Muscle of leg (tissue), 3 donors: ENCODE measurements at regions not wholly inside any gene's neighbourhood (a gene's known extent, or its start where the extent isn't known, plus 50 kb on each side); places are given as distances from the start of the nearest gene placed in this dataset.
"Not testable (repeated sequence)": the region's sequence is repeated elsewhere in the genome, so short reads cannot be mapped to it uniquely, and the experiment has no call there.

Experiments used
- DNase-seq: peaks from one replicate; pipeline ENCODE4 v3.0.0; 2013
- H3K27ac ChIP-seq: one replicate; pipeline ENCODE4 v1.5.1; 2013; ENCODE audit warnings: mild to moderate bottlenecking, low read length, control low read depth
- H3K27me3 ChIP-seq: one replicate; pipeline ENCODE4 v1.6.1; 2013; ENCODE audit warnings: low read length; ENCODE audit not compliant: control insufficient read depth, insufficient read depth
- H3K36me3 ChIP-seq: one replicate; pipeline ENCODE4 v1.6.1; 2013; ENCODE audit warnings: low read length; ENCODE audit not compliant: control insufficient read depth, insufficient read depth
- H3K4me1 ChIP-seq: one replicate; pipeline ENCODE4 v1.6.1; 2013; ENCODE audit warnings: low read length; ENCODE audit not compliant: control insufficient read depth, insufficient read depth
- H3K4me3 ChIP-seq: one replicate; pipeline ENCODE4 v1.5.1; 2013; ENCODE audit warnings: low read length, control low read depth
- H3K9me3 ChIP-seq: replicated peaks from 2 replicates; pipeline ENCODE4 v1.6.1; 2013; ENCODE audit warnings: low read depth, low read length; ENCODE audit not compliant: control insufficient read depth
- WGBS: methylation state at CpG from one replicate; pipeline ENCODE4 v1.1.5; 2013; ENCODE audit warnings: missing lambda C conversion rate; ENCODE audit not compliant: insufficient coverage; 5-methylcytosine and 5-hydroxymethylcytosine counted together

DNA sequence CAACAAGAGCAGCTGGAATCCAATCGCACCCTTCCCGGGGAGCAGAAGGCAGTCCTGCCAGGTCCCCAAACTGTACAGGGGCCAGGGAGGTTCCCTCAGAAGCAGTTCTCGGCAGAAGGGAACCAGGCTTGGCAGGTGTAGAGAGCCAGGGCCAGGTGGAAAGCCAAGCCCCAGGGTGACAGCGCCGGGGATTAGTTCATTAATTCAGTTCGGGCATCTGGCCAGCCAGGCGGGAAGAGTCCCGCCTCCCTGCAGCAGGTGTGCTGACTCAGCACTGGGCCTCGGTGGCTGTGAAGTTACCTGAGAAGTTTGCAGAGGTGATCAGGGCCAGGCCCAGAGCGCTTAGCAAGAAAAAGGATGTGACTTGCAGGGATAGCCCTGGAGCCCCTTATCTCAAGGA lies 4060.0 kb upstream of the TPTE start:
- H3K27ac ChIP-seq, H3K9me3 ChIP-seq, DNase-seq, H3K4me3 ChIP-seq, H3K36me3 ChIP-seq, H3K4me1 ChIP-seq, H3K27me3 ChIP-seq: not testable (repeated sequence)
- WGBS: no CpG with 5 or more reads among the region's 10 CpGs

DNA sequence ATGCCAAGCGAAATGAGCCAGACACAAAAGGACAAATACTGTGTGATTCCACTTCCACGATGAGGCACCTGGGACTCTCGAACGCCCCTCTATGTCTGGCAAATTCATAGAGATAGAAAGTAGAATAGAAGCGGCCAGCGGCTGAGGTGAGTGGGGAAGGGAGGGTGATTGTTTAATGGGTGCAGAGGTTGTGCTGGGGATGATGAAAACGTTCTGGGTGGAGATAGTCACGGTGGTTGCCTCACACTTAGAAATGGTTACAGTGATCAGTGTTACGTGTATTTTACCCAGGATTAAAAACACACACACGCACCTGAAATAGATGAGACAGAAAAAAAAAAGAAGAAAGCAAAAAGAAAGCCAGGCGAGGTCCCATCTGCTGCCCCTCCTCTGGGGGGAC lies 4057.0 kb upstream of the TPTE start:
- H3K27me3 ChIP-seq, H3K9me3 ChIP-seq, H3K4me3 ChIP-seq, DNase-seq, H3K4me1 ChIP-seq, H3K36me3 ChIP-seq, H3K27ac ChIP-seq: not testable (repeated sequence)
- no CpG with 5 or more reads among the region's 11 CpGs for WGBS

DNA sequence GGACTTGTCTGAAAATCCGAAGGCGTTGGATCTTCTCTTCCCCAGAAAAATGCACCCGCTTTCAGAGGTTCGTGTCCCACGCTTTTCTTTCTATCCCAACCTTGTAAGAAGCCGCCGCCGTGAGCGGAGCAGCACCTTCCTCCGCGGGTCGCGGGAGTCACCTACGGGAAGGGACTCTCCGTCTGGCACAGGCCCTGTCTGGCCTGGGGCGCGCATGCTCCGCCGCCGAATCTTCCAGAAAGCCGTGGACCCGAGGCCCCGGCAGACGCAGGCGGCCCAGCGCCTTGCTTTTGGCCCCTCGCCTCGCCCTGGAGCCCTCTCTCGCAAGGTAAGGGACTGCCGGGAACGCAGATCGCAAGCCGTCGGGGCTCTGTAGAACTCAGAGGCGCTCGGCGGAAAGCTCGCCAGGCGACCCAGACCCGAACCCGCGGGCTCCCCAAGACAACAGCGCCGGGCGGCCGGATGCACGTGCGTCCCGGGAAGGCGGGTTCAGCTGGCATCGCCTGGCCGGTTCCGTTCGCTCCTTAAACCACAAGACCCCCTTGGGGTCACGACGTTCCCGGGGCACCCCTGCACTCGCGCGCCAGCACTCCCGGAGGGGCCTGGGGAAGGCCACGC lies 4055.2 kb upstream of the TPTE start:
- not testable (repeated sequence) for H3K36me3 ChIP-seq, H3K4me3 ChIP-seq, H3K4me1 ChIP-seq, H3K27me3 ChIP-seq, H3K9me3 ChIP-seq, DNase-seq, H3K27ac ChIP-seq
- no CpG with 5 or more reads among the region's 62 CpGs for WGBS

DNA sequence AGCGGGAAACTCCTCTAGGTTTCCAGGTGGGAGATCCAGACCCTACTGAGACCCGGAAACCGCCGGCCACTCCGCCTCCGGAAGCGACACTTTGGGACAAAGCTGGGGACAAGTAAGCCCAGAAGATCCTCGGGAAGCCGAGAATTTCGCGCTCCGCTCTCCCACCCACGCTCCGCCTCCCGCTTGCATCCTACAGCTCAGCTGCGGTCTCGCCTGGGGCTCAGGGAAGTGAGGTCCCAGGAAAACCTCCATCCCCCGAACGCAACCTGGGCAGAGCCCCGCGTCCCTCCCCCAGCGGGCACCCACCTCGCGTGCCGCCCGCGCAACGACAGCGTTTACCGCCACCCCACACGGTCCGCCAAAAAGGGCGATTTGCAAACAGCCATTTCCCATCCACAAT lies 4054.7 kb upstream of the TPTE start:
- not testable (repeated sequence) for DNase-seq, H3K27me3 ChIP-seq, H3K4me1 ChIP-seq, H3K9me3 ChIP-seq, H3K36me3 ChIP-seq, H3K27ac ChIP-seq, H3K4me3 ChIP-seq
- no CpG with 5 or more reads among the region's 33 CpGs for WGBS

DNA sequence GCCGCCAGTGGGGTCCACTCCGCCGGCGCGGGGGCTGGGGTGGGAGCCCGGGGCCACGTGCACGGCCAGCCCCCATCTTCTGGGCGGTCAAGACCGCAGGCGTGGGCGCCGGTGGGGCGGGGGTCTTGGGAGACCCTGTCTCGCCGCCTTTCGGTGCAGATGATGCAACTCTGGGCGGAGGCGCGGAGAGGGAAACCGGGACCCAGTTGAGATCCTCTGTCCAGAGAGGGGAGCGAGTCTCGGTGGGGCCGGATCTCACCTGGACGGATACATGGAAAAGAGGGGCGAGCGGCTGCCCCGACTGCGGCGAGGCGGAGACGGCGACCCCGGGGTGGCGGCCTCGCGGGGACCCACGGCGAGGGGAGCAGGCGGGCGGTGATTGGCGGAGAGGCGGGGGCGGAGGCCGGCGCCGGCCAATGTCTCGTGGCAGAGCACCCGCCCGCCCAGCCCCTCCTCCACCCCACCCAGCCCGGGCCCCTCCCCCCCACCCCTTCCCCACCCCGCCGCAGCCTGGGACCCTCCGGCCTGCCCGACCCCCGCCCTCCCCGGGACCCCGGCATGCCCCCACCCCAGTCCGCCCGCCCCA lies 4054.1 kb upstream of the TPTE start:
- DNase-seq, H3K4me1 ChIP-seq, H3K9me3 ChIP-seq, H3K36me3 ChIP-seq, H3K27me3 ChIP-seq, H3K4me3 ChIP-seq, H3K27ac ChIP-seq: not testable (repeated sequence)
- no CpG with 5 or more reads among the region's 60 CpGs for WGBS

DNA sequence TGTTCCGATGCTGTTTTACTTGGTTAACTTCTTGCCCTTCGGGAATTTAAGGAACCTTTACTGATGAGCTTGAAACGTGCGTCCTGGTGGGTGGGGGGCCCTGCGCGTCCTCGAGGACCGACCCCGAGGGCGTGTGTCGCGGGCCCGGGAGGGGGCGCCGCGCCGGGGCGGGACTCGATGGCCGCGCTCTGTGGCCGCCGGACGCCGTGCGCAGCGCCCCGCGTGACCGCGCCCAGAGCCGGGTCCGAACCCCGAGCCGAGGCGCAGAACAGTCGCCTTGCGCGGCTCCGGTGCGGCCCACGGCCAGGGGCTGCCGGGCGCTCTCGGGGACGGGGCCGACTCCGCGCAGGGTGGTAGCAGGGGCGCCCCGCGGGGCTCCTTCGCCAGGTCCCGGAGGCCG lies 4053.5 kb upstream of the TPTE start:
- not testable (repeated sequence) for H3K9me3 ChIP-seq, DNase-seq, H3K4me3 ChIP-seq

DNA sequence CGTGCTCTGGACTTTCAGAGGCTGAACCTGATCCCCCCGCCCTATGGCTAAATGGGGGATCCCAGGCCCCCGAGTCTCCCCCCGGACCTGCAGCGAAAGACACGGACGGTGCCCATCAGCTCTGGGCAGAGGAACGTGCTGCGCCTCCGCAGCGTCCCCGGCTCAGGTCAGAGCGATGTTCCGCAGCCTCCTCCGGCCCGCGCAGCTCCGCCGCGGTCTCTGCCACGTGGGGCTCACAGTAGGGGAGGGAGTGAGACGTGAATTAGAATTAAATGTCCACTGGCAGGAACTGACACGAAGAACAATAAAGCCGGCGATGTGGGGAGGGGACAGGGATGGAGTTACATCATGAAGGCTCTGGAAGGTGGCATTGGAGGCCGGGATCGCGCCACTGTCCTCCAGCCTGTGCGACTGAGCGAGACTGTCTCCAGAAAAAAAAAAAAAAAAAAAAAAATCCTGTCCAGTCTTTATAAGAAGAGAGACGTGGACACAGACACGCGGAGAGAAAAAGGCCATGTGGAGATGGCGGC lies 4053.0 kb upstream of the TPTE start:
- not testable (repeated sequence) for H3K9me3 ChIP-seq, H3K4me1 ChIP-seq, H3K4me3 ChIP-seq, H3K27ac ChIP-seq, H3K27me3 ChIP-seq, DNase-seq, H3K36me3 ChIP-seq
- WGBS: no CpG with 5 or more reads among the region's 34 CpGs

More for the DNA sequence above, 4053.5 kb upstream of the TPTE start:
- H3K27me3 ChIP-seq, H3K4me1 ChIP-seq, H3K36me3 ChIP-seq, H3K27ac ChIP-seq: not testable (repeated sequence)
- no CpG with 5 or more reads among the region's 55 CpGs for whole genome bisulfite sequencing

DNA sequence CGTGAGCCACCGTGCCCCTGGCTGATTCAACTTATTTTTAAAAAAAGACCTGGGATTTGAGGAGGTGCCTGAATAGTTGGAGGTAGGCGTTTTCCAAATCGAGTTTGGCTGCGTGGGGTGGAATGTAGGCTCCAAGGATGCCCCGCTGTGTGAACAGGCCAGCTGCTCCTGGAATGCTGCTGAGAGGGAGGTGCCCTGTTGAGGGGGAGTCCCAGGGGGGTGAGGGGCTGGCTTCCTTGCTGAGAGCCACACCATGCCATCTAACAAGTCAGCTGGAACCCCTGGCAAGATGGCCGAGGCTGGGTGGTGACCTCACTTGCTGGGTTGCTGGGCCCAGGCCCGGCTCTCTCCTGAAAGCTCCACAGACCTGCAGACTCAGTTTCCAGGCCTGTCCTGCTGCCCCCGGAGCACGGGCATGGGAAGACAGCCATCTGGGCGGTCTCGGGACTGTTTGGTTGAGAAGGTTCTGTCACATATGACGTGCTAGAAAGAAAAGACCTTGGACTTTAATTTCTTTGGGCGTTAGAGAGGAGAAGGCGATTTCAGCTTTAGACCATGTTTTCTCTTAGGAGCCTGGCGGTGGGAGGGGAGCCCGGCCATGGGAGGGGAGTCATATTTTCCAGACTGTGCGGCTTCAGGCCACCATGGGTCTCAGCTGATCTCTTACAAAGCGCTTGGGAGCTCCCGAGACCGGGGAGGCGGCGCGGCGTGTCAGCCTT lies 4047.0 kb upstream of the TPTE start:
- no CpG with 5 or more reads among the region's 25 CpGs for WGBS
- H3K36me3 ChIP-seq, H3K4me3 ChIP-seq, H3K27me3 ChIP-seq, H3K4me1 ChIP-seq, DNase-seq, H3K9me3 ChIP-seq, H3K27ac ChIP-seq: not testable (repeated sequence)

DNA sequence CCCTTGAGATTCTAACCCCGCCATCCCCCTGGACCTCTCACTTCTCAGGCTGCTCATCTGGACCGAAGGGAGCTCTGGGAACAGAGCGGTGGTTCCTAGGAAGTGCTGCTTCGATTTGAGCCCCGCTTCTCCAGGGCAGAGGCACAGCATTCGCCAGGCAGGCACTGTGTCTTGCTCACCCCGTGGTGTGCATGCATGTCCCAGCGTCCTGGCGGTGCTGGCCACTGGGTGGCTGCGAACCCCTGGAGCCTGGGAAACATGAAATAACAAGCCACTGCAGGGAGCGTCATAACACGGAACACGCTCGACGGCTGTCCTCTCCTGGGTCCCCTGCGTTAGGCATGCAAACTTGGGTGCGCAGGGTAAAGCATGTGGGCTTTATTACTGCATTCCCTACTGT lies 4040.3 kb upstream of the TPTE start:
- no CpG with 5 or more reads among the region's 17 CpGs for WGBS
- H3K36me3 ChIP-seq, H3K9me3 ChIP-seq, H3K27me3 ChIP-seq, H3K27ac ChIP-seq, H3K4me3 ChIP-seq, DNase-seq, H3K4me1 ChIP-seq: not testable (repeated sequence)

DNA sequence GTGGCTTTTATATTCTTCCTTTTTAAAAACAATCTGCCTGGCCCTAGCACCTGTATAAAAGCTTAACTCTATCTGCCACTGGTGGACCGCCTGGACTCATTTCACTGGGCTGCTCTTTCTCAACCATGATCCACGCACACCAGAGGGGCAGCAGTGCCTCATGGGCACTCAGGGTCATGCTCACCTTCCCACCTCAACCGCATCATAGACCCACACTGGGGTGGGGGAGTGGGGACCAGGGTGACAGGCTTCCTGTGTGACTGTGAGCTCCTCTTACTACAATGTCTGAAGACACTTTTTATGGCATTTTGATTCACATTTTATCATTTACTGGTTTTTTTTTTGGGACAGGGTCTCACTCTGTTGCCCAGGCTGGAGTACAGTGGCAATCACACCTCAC lies 4038.8 kb upstream of the TPTE start:
- not testable (repeated sequence) for H3K27ac ChIP-seq, H3K4me3 ChIP-seq, H3K36me3 ChIP-seq, H3K27me3 ChIP-seq, DNase-seq, H3K4me1 ChIP-seq, H3K9me3 ChIP-seq
- no CpG with 5 or more reads among the region's 3 CpGs for WGBS
